ENCODE measurements at regions not wholly inside any gene's neighbourhood (a gene's known extent, or its start where the extent isn't known, plus 50 kb on each side); places are given as distances from the start of the nearest gene placed in this dataset.
"Not testable (repeated sequence)": the region's sequence is repeated elsewhere in the genome, so short reads cannot be mapped to it uniquely, and the experiment has no call there.

GRCh38 chr4:28488021-28488420, 1627.4 kb downstream of the STIM2 start:
- DNase-seq: no peak
- H3K27ac ChIP-seq (ENCODE audit: low read length): no peak overlapping the region

DNA sequence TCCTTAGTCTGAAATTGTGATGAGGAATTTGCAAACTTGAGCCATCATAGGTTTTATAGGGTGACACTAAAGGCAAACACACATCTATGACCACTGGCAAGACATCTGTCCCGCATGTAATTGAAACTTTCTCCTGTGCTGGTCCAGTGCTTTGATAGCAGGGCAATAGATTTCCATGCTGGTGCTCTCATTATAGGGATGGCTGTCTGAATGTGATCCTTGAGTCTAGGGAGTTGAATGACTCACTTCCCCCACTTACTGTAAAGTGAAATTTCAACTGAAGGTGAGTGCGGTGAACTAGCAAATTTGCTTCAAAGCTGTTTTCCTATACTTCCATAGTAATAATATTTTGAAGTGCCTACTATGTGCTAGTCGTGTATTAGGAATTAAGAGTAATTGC, 1630.0 kb downstream of the STIM2 start:
- Histone ChIP-seq H3K9me3 (ENCODE audit: low read length) (peaks cover 28% of the 10 kb centered on the region), H3K4me3 (ENCODE audit: low read length) (no peak overlapping the region), H3K27me3 (ENCODE audit: low read length) (no peaks in the 10 kb centered on the region), H4K20me1 (ENCODE audit: insufficient read depth, low read depth, low read length) (no peaks in the 10 kb centered on the region), H3K9me2 (replicated peaks; ENCODE audit: insufficient read depth, low read length) (no peaks in the 10 kb centered on the region), H3K36me3 (ENCODE audit: insufficient read depth, low read length) (no peaks in the 10 kb centered on the region), H2AFZ (ENCODE audit: low read length) (no peak overlapping the region), H3K79me2 (ENCODE audit: low read length) (no peaks in the 10 kb centered on the region), H3K4me1 (ENCODE audit: low read length) (no peaks in the 10 kb centered on the region), H3K9ac (ENCODE audit: low read length) (no peak overlapping the region), H3K4me2 (ENCODE audit: low read depth, low read length, poor library complexity, severe bottlenecking) (no peak overlapping the region), H3K27ac (ENCODE audit: low read length) (no peak overlapping the region)
- no peak for DNase-seq

More at GRCh38 chr4:28488021-28488420, 1627.4 kb downstream of the STIM2 start:
- no peak overlapping the region for H3K4me3 ChIP-seq (ENCODE audit: low read length)
- no peaks in the 10 kb centered on the region for H3K79me2 ChIP-seq (ENCODE audit: low read length)
- H3K9me2 ChIP-seq (replicated peaks; ENCODE audit: insufficient read depth, low read length): no peaks in the 10 kb centered on the region
- no peaks in the 10 kb centered on the region for H3K27me3 ChIP-seq (ENCODE audit: low read length)
- no peaks in the 10 kb centered on the region for H3K36me3 ChIP-seq (ENCODE audit: insufficient read depth, low read length)
- H3K9ac ChIP-seq (ENCODE audit: low read length): no peak overlapping the region
- no peaks in the 10 kb centered on the region for H3K4me1 ChIP-seq (ENCODE audit: low read length)
- no peak overlapping the region for H2AFZ ChIP-seq (ENCODE audit: low read length)
- peaks cover 36% of the 10 kb centered on the region for H3K9me3 ChIP-seq (ENCODE audit: low read length)
- no peak overlapping the region for H3K4me2 ChIP-seq (ENCODE audit: low read depth, low read length, poor library complexity, severe bottlenecking)
- no peaks in the 10 kb centered on the region for H4K20me1 ChIP-seq (ENCODE audit: insufficient read depth, low read depth, low read length)

DNA sequence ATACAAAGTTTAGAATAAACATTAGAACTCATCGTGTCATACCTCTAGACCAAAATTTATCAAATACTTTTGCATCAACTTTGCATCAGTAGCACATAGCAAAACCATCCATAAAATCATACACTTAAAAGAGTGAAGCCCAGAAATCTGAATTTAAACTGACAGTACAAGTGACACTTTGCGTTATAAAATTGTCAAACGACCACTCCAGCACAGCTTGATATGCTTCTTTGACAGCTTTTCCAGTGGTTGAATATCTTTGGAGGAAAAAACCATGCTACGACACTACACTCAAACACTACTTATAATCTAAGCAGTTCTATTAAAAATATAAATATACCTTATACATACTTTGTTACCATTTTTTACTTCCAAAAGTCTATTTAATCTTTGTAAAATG, 1644.4 kb downstream of the STIM2 start:
- no peak overlapping the region for H3K27ac ChIP-seq (ENCODE audit: low read length)
- no peaks in the 10 kb centered on the region for H3K27me3 ChIP-seq (ENCODE audit: low read length)
- H3K79me2 ChIP-seq (ENCODE audit: low read length): no peaks in the 10 kb centered on the region
- no peak overlapping the region for H3K4me3 ChIP-seq (ENCODE audit: low read length)
- H3K9me3 ChIP-seq (ENCODE audit: low read length): peaks cover 27% of the 10 kb centered on the region; the same call in 1 of the 2 replicates
- no peaks in the 10 kb centered on the region for H3K9me2 ChIP-seq (replicated peaks; ENCODE audit: insufficient read depth, low read length)
- H2AFZ ChIP-seq (ENCODE audit: low read length): no peak overlapping the region
- no peaks in the 10 kb centered on the region for H3K4me1 ChIP-seq (ENCODE audit: low read length)
- no peak for DNase-seq
- no peak overlapping the region for H3K9ac ChIP-seq (ENCODE audit: low read length)
- H3K36me3 ChIP-seq (ENCODE audit: insufficient read depth, low read length): no peaks in the 10 kb centered on the region
- no peaks in the 10 kb centered on the region for H4K20me1 ChIP-seq (ENCODE audit: insufficient read depth, low read depth, low read length)
- H3K4me2 ChIP-seq (ENCODE audit: low read depth, low read length, poor library complexity, severe bottlenecking): no peak overlapping the region

- no peak overlapping the region for H2AFZ ChIP-seq (ENCODE audit: low read length)
- DNase-seq: no peak
- no peak overlapping the region for H3K4me3 ChIP-seq (ENCODE audit: low read length)
- H3K9ac ChIP-seq (ENCODE audit: low read length): no peak overlapping the region
- no peak overlapping the region for H3K4me2 ChIP-seq (ENCODE audit: low read depth, low read length, poor library complexity, severe bottlenecking)
- no peaks in the 10 kb centered on the region for H4K20me1 ChIP-seq (ENCODE audit: insufficient read depth, low read depth, low read length)
- H3K27me3 ChIP-seq (ENCODE audit: low read length): no peaks in the 10 kb centered on the region
- no peaks in the 10 kb centered on the region for H3K36me3 ChIP-seq (ENCODE audit: insufficient read depth, low read length)
- no peaks in the 10 kb centered on the region for H3K4me1 ChIP-seq (ENCODE audit: low read length)
- H3K79me2 ChIP-seq (ENCODE audit: low read length): no peaks in the 10 kb centered on the region
- H3K9me3 ChIP-seq (ENCODE audit: low read length): peaks cover 32% of the 10 kb centered on the region; the same call in 1 of the 2 replicates
- H3K9me2 ChIP-seq (replicated peaks; ENCODE audit: insufficient read depth, low read length): no peaks in the 10 kb centered on the region
- H3K27ac ChIP-seq (ENCODE audit: low read length): no peak overlapping the region
Observed at GRCh38 chr4:28508636-28509035, 1648.0 kb downstream of the STIM2 start.

DNA sequence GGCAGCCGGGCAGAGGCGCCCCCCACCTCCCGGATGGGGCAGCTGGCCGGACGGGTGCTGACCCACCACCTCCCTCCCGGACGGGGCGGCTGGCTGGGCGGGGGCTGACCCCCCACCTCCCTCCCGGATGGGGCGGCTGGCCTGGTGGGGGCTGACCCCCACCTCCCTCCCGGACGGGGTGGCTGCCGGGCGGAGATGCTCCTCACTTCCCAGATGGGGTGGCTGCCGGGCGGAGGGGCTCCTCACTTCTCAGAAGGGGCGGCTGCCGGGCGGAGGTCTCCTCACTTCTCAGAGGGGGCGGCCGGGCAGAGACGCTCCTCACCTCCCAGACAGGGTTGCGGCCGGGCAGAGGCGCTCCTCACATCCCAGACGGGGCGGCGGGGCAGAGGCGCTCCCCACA, 1654.1 kb downstream of the STIM2 start:
- H3K79me2 ChIP-seq (ENCODE audit: low read length); H3K9ac ChIP-seq (ENCODE audit: low read length); H3K4me1 ChIP-seq (ENCODE audit: low read length); H3K27ac ChIP-seq (ENCODE audit: low read length); H3K4me2 ChIP-seq (ENCODE audit: low read depth, low read length, poor library complexity, severe bottlenecking); DNase-seq; H2AFZ ChIP-seq (ENCODE audit: low read length); H3K4me3 ChIP-seq (ENCODE audit: low read length); H4K20me1 ChIP-seq (ENCODE audit: insufficient read depth, low read depth, low read length); H3K27me3 ChIP-seq (ENCODE audit: low read length); H3K36me3 ChIP-seq (ENCODE audit: insufficient read depth, low read length); H3K9me2 ChIP-seq (replicated peaks; ENCODE audit: insufficient read depth, low read length): not testable (repeated sequence)
- peaks cover 20% of the 10 kb centered on the region for H3K9me3 ChIP-seq (ENCODE audit: low read length)

DNA sequence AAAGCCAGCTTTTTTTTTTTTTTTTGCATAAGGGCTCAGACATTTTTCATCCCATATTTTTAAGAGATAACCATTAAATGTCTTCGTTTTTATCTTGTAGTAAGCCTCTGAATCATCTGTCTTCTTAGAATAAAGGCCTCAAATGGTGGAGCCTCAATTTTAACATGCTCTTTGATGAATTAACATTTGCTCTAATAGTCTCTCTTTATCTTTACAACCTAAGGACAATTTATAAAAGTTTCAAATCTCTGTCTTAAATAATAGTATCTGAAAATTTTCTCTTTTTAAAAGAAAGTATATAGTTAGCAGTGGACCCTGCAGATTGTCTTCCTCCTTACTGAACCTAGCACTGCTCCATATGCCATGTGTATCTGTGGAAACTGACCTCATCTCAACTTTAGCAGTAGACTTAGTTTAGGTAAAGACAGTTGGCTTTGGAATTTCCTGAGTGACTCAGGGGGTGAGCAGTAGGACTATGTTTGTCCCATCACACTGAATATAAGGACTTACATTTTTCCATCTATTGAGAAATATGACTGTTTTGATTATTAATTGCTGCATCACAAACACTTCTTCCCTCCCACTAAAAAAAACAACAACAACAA, 1658.0 kb downstream of the STIM2 start:
- no peaks in the 10 kb centered on the region for H3K79me2 ChIP-seq (ENCODE audit: low read length)
- H2AFZ ChIP-seq (ENCODE audit: low read length): no peak overlapping the region
- no peaks in the 10 kb centered on the region for H3K27me3 ChIP-seq (ENCODE audit: low read length)
- no peak overlapping the region for H3K27ac ChIP-seq (ENCODE audit: low read length)
- H3K9me2 ChIP-seq (replicated peaks; ENCODE audit: insufficient read depth, low read length): no peaks in the 10 kb centered on the region
- DNase-seq: no peak
- no peaks in the 10 kb centered on the region for H3K4me1 ChIP-seq (ENCODE audit: low read length)
- peaks cover 17% of the 10 kb centered on the region for H3K9me3 ChIP-seq (ENCODE audit: low read length)
- no peak overlapping the region for H3K9ac ChIP-seq (ENCODE audit: low read length)
- no peaks in the 10 kb centered on the region for H4K20me1 ChIP-seq (ENCODE audit: insufficient read depth, low read depth, low read length)
- no peak overlapping the region for H3K4me2 ChIP-seq (ENCODE audit: low read depth, low read length, poor library complexity, severe bottlenecking)
- no peak overlapping the region for H3K4me3 ChIP-seq (ENCODE audit: low read length)
- no peaks in the 10 kb centered on the region for H3K36me3 ChIP-seq (ENCODE audit: insufficient read depth, low read length)

DNA sequence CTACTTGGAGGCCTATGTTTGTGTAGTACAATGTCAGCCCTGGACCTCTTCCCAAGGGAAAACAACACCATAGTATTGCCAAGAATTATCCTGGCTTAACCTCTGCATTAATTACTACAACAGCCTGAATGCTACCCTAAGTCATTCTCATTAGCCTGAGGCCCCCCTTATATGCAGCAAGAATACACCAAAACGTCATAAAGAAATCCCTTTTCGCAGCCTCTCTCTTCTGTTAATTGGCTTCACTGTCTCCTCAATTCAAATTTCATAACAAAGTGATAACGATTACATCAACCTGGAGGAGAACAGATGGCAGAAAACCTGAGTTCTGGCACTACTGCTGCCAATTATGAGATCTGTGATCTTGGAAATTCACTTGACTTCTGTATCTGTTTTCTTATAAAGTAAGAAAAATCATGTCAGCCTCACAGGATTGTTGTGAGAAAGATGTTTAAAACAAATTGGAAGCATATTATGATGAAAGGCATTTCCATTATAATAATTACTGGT, 1663.1 kb downstream of the STIM2 start:
- Histone ChIP-seq H3K79me2 (ENCODE audit: low read length) (no peaks in the 10 kb centered on the region), H3K4me2 (ENCODE audit: low read depth, low read length, poor library complexity, severe bottlenecking) (no peak overlapping the region), H2AFZ (ENCODE audit: low read length) (no peak overlapping the region), H3K4me3 (ENCODE audit: low read length) (no peak overlapping the region), H3K27me3 (ENCODE audit: low read length) (no peaks in the 10 kb centered on the region), H3K36me3 (ENCODE audit: insufficient read depth, low read length) (no peaks in the 10 kb centered on the region), H3K27ac (ENCODE audit: low read length) (no peak overlapping the region), H3K9ac (ENCODE audit: low read length) (no peak overlapping the region), H3K9me3 (ENCODE audit: low read length) (peaks cover 13% of the 10 kb centered on the region), H3K4me1 (ENCODE audit: low read length) (no peaks in the 10 kb centered on the region), H3K9me2 (replicated peaks; ENCODE audit: insufficient read depth, low read length) (no peaks in the 10 kb centered on the region), H4K20me1 (ENCODE audit: insufficient read depth, low read depth, low read length) (no peaks in the 10 kb centered on the region)
- no peak for DNase-seq

- Histone ChIP-seq H3K27me3 (ENCODE audit: low read length) (no peaks in the 10 kb centered on the region), H3K27ac (ENCODE audit: low read length) (no peak overlapping the region), H3K9me3 (ENCODE audit: low read length) (peaks cover 14% of the 10 kb centered on the region; the same call in 1 of the 2 replicates), H4K20me1 (ENCODE audit: insufficient read depth, low read depth, low read length) (no peaks in the 10 kb centered on the region), H3K4me3 (ENCODE audit: low read length) (no peak overlapping the region), H3K9me2 (replicated peaks; ENCODE audit: insufficient read depth, low read length) (no peaks in the 10 kb centered on the region), H3K36me3 (ENCODE audit: insufficient read depth, low read length) (no peaks in the 10 kb centered on the region), H3K4me1 (ENCODE audit: low read length) (no peaks in the 10 kb centered on the region), H3K79me2 (ENCODE audit: low read length) (no peaks in the 10 kb centered on the region), H2AFZ (ENCODE audit: low read length) (no peak overlapping the region), H3K9ac (ENCODE audit: low read length) (no peak overlapping the region), H3K4me2 (ENCODE audit: low read depth, low read length, poor library complexity, severe bottlenecking) (no peak overlapping the region)
- DNase-seq: no peak
Observed at GRCh38 chr4:28536124-28536523, 1675.5 kb downstream of the STIM2 start.

Measured in Karpas-422 (cell line).